ENCODE measurements at regions not wholly inside any gene's neighbourhood (a gene's known extent, or its start where the extent isn't known, plus 50 kb on each side); places are given as distances from the start of the nearest gene placed in this dataset.

DNA sequence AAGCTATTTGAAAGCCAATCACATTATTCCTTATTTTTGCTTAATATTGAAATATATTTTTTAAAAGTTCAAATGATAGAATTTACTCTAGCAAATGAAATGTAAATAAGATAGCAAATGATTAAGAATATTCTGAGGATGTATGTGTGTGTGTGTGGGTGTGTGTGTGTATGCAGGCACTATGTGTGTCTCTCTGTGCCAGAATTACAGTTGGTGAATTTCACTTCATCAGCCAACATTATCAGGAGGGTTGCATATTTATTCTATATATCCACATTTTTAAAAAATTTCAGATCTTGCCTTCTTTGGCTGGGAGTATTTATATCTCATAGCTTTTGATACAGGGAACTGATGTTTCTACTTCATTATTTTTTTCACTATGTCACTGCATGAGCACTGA is 274.9 kb upstream of the SOX5 start:
- H3K4me3 ChIP-seq (ENCODE audit: low read depth, low read length): no peak overlapping the region
- TF ChIP-seq, protein P1, sequence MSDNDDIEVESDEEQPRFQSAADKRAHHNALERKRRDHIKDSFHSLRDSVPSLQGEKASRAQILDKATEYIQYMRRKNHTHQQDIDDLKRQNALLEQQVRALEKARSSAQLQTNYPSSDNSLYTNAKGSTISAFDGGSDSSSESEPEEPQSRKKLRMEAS (IDR thresholded peaks at IDR 0.05; ENCODE audit: low read depth, low read length): no peak
- TF ChIP-seq MYC (IDR thresholded peaks at IDR 0.05; ENCODE audit: low read depth, low read length) (no peak), POLR2A (IDR thresholded peaks at IDR 0.05; ENCODE audit: extremely low read depth, insufficient read length) (no peak)
- TF ChIP-seq, protein P2, sequence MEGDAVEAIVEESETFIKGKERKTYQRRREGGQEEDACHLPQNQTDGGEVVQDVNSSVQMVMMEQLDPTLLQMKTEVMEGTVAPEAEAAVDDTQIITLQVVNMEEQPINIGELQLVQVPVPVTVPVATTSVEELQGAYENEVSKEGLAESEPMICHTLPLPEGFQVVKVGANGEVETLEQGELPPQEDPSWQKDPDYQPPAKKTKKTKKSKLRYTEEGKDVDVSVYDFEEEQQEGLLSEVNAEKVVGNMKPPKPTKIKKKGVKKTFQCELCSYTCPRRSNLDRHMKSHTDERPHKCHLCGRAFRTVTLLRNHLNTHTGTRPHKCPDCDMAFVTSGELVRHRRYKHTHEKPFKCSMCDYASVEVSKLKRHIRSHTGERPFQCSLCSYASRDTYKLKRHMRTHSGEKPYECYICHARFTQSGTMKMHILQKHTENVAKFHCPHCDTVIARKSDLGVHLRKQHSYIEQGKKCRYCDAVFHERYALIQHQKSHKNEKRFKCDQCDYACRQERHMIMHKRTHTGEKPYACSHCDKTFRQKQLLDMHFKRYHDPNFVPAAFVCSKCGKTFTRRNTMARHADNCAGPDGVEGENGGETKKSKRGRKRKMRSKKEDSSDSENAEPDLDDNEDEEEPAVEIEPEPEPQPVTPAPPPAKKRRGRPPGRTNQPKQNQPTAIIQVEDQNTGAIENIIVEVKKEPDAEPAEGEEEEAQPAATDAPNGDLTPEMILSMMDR (IDR thresholded peaks at IDR 0.05; ENCODE audit: low read depth, low read length): no peak
- DNase-seq (ENCODE audit: low read depth): no peak

DNA sequence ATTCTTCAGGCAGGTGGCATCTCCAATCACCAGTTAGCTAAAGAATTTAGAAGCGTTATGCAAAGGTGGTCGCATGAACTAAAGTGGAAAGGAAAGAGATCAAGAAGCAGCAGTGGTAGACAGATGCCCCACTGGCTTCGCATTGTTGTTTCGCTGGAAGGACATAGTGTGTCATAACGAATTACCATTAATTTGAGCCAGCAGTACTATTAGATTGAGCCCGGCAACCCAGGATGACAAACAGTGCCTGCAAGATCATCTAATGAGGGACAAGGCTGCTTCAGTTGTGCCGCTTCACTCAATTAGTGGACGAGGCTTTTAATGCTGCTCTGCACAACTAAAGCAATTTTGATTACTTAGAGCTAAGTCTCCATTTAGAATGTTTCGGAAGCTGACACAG is 274.5 kb upstream of the SOX5 start:
- no peak overlapping the region for H3K4me3 ChIP-seq (ENCODE audit: low read depth, low read length)
- TF ChIP-seq MYC (IDR thresholded peaks at IDR 0.05; ENCODE audit: low read depth, low read length): no peak
- no peak for TF ChIP-seq POLR2A (IDR thresholded peaks at IDR 0.05; ENCODE audit: extremely low read depth, insufficient read length)
- TF ChIP-seq, protein P1 (IDR thresholded peaks at IDR 0.05; ENCODE audit: low read depth, low read length): no peak
- DNase-seq (ENCODE audit: low read depth): no peak

DNA sequence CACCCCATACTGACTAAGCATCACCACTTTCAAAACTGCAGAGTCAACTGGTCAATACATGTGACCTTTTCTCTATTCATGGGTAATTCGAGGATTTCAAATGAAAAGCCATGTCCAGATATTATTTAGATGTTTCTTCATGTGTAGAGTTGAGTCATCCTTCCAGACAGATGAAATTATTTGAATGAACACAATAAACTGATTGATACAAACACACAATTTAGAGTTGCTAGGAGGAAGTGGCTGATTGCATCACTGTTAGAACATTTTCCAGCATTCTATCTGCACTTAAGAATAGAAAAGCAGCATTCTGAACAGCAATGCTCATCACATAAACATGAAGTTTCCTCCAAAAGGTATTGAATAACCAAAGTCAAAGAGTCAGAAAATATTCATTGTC is 273.5 kb upstream of the SOX5 start:
- no peak overlapping the region for H3K4me3 ChIP-seq (ENCODE audit: low read depth, low read length)
- TF ChIP-seq MYC (IDR thresholded peaks at IDR 0.05; ENCODE audit: low read depth, low read length) (no peak), POLR2A (IDR thresholded peaks at IDR 0.05; ENCODE audit: extremely low read depth, insufficient read length) (no peak)
- TF ChIP-seq, protein P2 (IDR thresholded peaks at IDR 0.05; ENCODE audit: low read depth, low read length): no peak
- TF ChIP-seq, protein P1 (IDR thresholded peaks at IDR 0.05; ENCODE audit: low read depth, low read length): no peak
- DNase-seq (ENCODE audit: low read depth): peak; percentile 24

DNA sequence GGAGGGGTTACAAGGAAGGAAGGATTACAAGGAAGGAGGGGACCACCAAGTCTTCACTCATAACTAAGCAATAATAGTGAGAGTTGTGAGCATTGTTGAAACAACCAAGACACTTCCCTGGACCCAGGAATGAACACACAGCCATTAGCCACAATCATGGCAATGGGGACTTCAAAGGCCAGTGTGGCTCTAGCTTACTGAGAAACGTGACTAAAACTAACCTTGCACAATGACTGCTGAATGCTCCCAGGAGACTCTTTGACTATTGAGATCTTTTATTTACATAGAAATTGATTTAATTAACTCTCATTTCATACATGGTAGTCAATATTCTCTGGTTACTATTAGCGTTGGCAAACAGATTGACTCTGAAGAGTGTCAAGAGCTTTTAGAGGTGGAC is 263.0 kb upstream of the SOX5 start:
- DNase-seq (ENCODE audit: low read depth): no peak
- no peak overlapping the region for H3K4me3 ChIP-seq (ENCODE audit: low read depth, low read length)
- TF ChIP-seq, protein P2 (IDR thresholded peaks at IDR 0.05; ENCODE audit: low read depth, low read length): no peak
- TF ChIP-seq, protein P1 (IDR thresholded peaks at IDR 0.05; ENCODE audit: low read depth, low read length): no peak
- TF ChIP-seq POLR2A (IDR thresholded peaks at IDR 0.05; ENCODE audit: extremely low read depth, insufficient read length) (no peak), MYC (IDR thresholded peaks at IDR 0.05; ENCODE audit: low read depth, low read length) (no peak)

DNA sequence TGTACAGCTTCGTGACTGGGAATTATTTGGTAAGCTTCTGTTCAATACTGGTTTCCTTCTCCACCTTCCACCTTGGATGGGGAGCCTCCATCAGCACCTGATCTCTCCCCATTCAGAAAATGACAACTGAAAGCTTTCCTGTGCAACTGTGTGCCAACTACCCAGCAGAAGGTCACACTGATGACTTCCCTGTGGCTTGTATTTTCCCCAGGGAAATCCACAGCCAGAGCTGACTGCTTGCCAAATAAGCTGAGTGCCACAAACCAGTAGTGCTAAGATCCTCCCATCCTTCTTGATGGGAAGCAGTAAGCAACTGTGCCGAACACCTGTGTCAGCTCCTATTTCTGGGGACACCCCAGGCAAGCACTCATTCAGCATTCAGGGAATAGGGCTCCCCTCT is 257.2 kb upstream of the SOX5 start:
- H3K4me3 ChIP-seq (ENCODE audit: low read depth, low read length): no peak overlapping the region
- TF ChIP-seq, protein P1 (IDR thresholded peaks at IDR 0.05; ENCODE audit: low read depth, low read length): no peak
- DNase-seq (ENCODE audit: low read depth): no peak

DNA sequence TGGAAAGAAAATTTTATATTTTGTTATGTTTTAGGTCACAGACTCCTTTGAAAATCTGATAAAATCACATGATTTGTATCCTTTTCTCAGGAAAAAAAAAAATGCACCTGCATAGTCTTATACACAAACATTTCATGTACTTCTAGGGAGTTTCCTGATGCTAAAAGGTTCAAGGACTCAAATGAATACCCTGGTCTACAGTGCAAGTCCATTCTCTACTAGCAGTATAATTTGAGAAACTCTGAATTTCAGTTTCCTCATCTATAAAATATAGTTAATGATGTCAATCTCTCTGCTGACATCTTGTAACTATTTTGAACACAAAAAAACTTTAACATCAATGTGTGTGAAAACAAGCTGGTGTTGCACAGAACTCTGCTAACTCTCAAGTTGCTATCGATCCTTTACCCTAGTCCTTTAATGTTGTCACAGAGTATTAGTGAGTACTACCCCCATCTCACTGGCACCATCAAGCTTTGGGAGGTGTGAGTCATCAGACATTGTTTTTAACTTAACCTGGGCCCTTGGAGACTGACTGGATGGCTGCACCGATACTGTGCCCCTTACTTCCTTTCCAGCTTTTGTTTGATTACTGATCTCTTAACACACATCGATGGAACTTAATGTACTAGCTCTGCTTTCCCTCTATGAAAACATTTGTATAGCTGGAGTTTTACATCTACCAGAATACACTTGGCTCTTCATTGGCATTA is 251.9 kb upstream of the SOX5 start:
- no peak overlapping the region for H3K4me3 ChIP-seq (ENCODE audit: low read depth, low read length)
- TF ChIP-seq, protein P2 (IDR thresholded peaks at IDR 0.05; ENCODE audit: low read depth, low read length): no peak
- no peak for TF ChIP-seq POLR2A (IDR thresholded peaks at IDR 0.05; ENCODE audit: extremely low read depth, insufficient read length)
- TF ChIP-seq, protein P1 (IDR thresholded peaks at IDR 0.05; ENCODE audit: low read depth, low read length): no peak
- TF ChIP-seq MYC (IDR thresholded peaks at IDR 0.05; ENCODE audit: low read depth, low read length): no peak
- DNase-seq (ENCODE audit: low read depth): no peak

All from NB4 (cell line).